ENCODE measurements at regions not wholly inside any gene's neighbourhood (a gene's known extent, or its start where the extent isn't known, plus 50 kb on each side); places are given as distances from the start of the nearest gene placed in this dataset.

- no peak for DNase-seq (ENCODE audit: low read depth)
- TF ChIP-seq CTCF (IDR thresholded peaks at IDR 0.05; ENCODE audit: control insufficient read depth, extremely low read depth, insufficient read depth) = no peak
- H3K4me3 ChIP-seq (ENCODE audit: low read depth, low read length) = no peak overlapping the region
Measured at GRCh38 chr4:111601671-111602070, 543.6 kb upstream of the FAM241A start.

DNA sequence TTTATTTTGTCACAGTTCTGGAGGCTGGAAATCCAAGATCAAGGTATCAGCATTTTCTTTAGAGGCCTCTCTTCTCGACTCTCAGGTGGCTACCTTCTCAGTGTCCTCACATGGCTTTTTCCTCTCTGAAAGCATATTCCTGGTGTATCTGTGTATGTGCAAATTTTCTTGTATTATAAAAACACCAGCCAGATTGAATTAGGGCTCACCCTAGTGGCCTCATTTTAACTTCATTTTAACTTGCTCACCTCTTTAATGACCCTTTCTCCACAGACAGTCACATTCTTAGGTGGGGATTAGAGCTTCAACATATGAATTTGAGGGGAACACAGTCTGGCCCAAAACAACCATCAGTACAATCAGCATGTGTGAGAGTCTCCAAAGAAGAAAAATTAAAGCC lies 542.4 kb upstream of the FAM241A start:
- H3K4me3 ChIP-seq (ENCODE audit: low read depth, low read length) = no peak overlapping the region
- DNase-seq (ENCODE audit: low read depth) = no peak
- peak; percentile 23; the same call in 1 of the 2 replicates for TF ChIP-seq CTCF (IDR thresholded peaks at IDR 0.05; ENCODE audit: control insufficient read depth, extremely low read depth, insufficient read depth)

- TF ChIP-seq CTCF (IDR thresholded peaks at IDR 0.05; ENCODE audit: control insufficient read depth, extremely low read depth, insufficient read depth) = no peak
- H3K4me3 ChIP-seq (ENCODE audit: low read depth, low read length) = no peak overlapping the region
- DNase-seq (ENCODE audit: low read depth) = no peak
Measured at GRCh38 chr4:111605111-111605510, 540.1 kb upstream of the FAM241A start.

- H3K4me3 ChIP-seq (ENCODE audit: low read depth, low read length) = no peak overlapping the region
- TF ChIP-seq CTCF (IDR thresholded peaks at IDR 0.05; ENCODE audit: control insufficient read depth, extremely low read depth, insufficient read depth) = no peak
- no peak for DNase-seq (ENCODE audit: low read depth)
Measured at GRCh38 chr4:111610681-111611080, 534.6 kb upstream of the FAM241A start.

GRCh38 chr4:111618908-111619307 lies 526.3 kb upstream of the FAM241A start:
- DNase-seq (ENCODE audit: low read depth) = no peak
- no peak overlapping the region for H3K4me3 ChIP-seq (ENCODE audit: low read depth, low read length)
- no peak for TF ChIP-seq CTCF (IDR thresholded peaks at IDR 0.05; ENCODE audit: control insufficient read depth, extremely low read depth, insufficient read depth)

DNA sequence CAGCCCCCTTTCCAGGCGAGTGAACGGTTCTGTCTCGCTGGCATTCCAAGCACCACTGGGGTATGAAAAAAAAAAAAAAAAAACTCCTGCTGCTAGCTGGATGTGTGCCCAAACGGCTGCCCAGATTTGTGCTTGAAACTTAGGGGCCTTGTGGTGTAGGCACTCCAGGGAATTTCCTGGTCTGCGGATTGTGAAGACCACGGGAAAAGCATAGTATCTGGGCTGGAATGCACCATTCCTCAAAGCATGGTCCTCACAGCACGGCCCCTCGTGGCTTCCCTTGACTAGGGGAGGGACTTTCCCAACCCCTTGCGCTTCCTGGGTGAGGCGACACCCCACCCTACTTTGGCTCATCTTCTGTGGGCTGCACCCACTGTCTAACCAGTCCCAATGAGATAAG lies 516.8 kb upstream of the FAM241A start:
- H3K4me3 ChIP-seq (ENCODE audit: low read depth, low read length) = no peak overlapping the region
- DNase-seq (ENCODE audit: low read depth) = no peak
- no peak for TF ChIP-seq CTCF (IDR thresholded peaks at IDR 0.05; ENCODE audit: control insufficient read depth, extremely low read depth, insufficient read depth)

- TF ChIP-seq CTCF (IDR thresholded peaks at IDR 0.05; ENCODE audit: control insufficient read depth, extremely low read depth, insufficient read depth) = peak; percentile 48
- H3K4me3 ChIP-seq (ENCODE audit: low read depth, low read length) = no peak overlapping the region
- no peak for DNase-seq (ENCODE audit: low read depth)
Measured at GRCh38 chr4:111630705-111631104, 514.5 kb upstream of the FAM241A start.
